ENCODE measurements at regions not wholly inside any gene's neighbourhood (a gene's known extent, or its start where the extent isn't known, plus 50 kb on each side); places are given as distances from the start of the nearest gene placed in this dataset.

DNA sequence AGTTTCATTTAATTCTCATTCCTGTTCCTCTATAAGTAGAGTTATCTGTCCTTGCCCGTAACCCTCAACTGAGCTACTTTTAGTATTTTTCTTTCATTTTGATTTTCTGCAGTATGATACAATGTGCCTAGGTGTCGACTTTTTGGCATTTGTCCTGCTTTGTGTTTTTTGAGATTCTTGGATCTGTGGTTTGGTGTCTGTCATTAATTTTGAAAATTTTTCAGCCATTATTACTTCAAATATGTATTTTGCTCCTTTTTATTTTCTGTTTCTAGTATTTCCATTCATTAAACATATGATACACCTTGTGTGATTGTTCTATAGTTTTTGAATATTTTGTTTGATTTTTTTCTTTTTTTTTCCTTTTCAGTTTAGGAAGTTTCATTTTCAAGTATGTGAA lies 598.9 kb downstream of the SPOCK3 start:
- TF ChIP-seq, protein P1, sequence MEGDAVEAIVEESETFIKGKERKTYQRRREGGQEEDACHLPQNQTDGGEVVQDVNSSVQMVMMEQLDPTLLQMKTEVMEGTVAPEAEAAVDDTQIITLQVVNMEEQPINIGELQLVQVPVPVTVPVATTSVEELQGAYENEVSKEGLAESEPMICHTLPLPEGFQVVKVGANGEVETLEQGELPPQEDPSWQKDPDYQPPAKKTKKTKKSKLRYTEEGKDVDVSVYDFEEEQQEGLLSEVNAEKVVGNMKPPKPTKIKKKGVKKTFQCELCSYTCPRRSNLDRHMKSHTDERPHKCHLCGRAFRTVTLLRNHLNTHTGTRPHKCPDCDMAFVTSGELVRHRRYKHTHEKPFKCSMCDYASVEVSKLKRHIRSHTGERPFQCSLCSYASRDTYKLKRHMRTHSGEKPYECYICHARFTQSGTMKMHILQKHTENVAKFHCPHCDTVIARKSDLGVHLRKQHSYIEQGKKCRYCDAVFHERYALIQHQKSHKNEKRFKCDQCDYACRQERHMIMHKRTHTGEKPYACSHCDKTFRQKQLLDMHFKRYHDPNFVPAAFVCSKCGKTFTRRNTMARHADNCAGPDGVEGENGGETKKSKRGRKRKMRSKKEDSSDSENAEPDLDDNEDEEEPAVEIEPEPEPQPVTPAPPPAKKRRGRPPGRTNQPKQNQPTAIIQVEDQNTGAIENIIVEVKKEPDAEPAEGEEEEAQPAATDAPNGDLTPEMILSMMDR (IDR thresholded peaks at IDR 0.05; ENCODE audit: insufficient read depth, low read length): no peak
- TF ChIP-seq GABPA (IDR thresholded peaks at IDR 0.05; ENCODE audit: low read depth): no peak

Measured in HL-60 (cell line).